ENCODE measurements at regions not wholly inside any gene's neighbourhood (a gene's known extent, or its start where the extent isn't known, plus 50 kb on each side); places are given as distances from the start of the nearest gene placed in this dataset.

DNA sequence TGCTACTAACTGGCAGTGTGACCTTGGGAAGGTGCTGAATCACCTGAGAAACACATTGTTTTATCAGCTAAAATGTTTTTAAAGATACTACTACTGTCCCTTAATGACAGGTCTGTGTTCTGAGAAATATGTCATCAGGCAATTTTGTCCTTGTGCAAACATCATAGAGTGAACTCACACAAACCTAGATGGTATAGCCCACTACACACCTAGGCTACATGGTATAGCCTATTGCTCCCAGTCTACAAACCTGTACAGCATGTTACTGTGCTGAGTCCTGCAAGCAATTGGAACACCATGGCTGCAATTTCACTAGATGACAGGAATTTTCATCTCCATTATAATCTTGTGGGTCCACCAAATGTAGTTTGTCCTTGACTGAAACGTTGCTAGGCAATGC is 101.3 kb upstream of the GUCY1A1 start:
- CTCF ChIA-PET, result no interaction called here
- ATAC-seq, result no peak
- Histone ChIP-seq H3K27ac (no peak overlapping the region), H3K9me3 (no peaks in the 10 kb centered on the region), H3K4me2 (no peak overlapping the region), H3K4me3 (no peak overlapping the region), H3K4me1 (no peaks in the 10 kb centered on the region)
- WGBS (ENCODE audit: missing lambda C conversion rate), result 4% methylated on average over 1 of the region's 1 CpG
- DNase-seq (ENCODE audit: low read depth in 1 of 2, low spot score in 1 of 2), result no peak
- POLR2A ChIA-PET, result no interaction called here
- no peak for TF ChIP-seq PHF8 (IDR thresholded peaks at IDR 0.05; ENCODE audit: borderline replicate concordance, low read depth)
- TF ChIP-seq, protein P1, sequence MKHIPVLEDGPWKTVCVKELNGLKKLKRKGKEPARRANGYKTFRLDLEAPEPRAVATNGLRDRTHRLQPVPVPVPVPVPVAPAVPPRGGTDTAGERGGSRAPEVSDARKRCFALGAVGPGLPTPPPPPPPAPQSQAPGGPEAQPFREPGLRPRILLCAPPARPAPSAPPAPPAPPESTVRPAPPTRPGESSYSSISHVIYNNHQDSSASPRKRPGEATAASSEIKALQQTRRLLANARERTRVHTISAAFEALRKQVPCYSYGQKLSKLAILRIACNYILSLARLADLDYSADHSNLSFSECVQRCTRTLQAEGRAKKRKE (CRISPR knock-in tag; IDR thresholded peaks at IDR 0.05; ENCODE audit: low read depth), result no peak
- TF ChIP-seq MYC (IDR thresholded peaks at IDR 0.05; ENCODE audit: borderline replicate concordance, low read length), result no peak
- TF ChIP-seq SREBF2 (IDR thresholded peaks at IDR 0.05), result no peak
- no peak for TF ChIP-seq RAD21 (conservative IDR thresholded peaks at IDR 0.05 in 1 of 2, IDR thresholded peaks at IDR 0.05 in 1 of 2)
- no peak for TF ChIP-seq JUNB (IDR thresholded peaks at IDR 0.05)
- TF ChIP-seq, protein P2, sequence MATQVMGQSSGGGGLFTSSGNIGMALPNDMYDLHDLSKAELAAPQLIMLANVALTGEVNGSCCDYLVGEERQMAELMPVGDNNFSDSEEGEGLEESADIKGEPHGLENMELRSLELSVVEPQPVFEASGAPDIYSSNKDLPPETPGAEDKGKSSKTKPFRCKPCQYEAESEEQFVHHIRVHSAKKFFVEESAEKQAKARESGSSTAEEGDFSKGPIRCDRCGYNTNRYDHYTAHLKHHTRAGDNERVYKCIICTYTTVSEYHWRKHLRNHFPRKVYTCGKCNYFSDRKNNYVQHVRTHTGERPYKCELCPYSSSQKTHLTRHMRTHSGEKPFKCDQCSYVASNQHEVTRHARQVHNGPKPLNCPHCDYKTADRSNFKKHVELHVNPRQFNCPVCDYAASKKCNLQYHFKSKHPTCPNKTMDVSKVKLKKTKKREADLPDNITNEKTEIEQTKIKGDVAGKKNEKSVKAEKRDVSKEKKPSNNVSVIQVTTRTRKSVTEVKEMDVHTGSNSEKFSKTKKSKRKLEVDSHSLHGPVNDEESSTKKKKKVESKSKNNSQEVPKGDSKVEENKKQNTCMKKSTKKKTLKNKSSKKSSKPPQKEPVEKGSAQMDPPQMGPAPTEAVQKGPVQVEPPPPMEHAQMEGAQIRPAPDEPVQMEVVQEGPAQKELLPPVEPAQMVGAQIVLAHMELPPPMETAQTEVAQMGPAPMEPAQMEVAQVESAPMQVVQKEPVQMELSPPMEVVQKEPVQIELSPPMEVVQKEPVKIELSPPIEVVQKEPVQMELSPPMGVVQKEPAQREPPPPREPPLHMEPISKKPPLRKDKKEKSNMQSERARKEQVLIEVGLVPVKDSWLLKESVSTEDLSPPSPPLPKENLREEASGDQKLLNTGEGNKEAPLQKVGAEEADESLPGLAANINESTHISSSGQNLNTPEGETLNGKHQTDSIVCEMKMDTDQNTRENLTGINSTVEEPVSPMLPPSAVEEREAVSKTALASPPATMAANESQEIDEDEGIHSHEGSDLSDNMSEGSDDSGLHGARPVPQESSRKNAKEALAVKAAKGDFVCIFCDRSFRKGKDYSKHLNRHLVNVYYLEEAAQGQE (IDR thresholded peaks at IDR 0.05), result no peak
- TF ChIP-seq MAFK (IDR thresholded peaks at IDR 0.05; ENCODE audit: partially characterized antibody), result no peak
- TF ChIP-seq CHD2 (IDR thresholded peaks at IDR 0.05; ENCODE audit: low read length, partially characterized antibody), result no peak
- TF ChIP-seq POLR2AphosphoS2 (conservative IDR thresholded peaks at IDR 0.05; ENCODE audit: low read length), result no peak
- TF ChIP-seq EHMT2 (IDR thresholded peaks at IDR 0.05; ENCODE audit: low read depth), result no peak
- TF ChIP-seq, protein P3, sequence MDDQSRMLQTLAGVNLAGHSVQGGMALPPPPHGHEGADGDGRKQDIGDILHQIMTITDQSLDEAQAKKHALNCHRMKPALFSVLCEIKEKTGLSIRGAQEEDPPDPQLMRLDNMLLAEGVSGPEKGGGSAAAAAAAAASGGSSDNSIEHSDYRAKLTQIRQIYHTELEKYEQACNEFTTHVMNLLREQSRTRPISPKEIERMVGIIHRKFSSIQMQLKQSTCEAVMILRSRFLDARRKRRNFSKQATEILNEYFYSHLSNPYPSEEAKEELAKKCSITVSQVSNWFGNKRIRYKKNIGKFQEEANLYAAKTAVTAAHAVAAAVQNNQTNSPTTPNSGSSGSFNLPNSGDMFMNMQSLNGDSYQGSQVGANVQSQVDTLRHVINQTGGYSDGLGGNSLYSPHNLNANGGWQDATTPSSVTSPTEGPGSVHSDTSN (IDR thresholded peaks at IDR 0.05), result no peak
- no peak for TF ChIP-seq CBX8 (IDR thresholded peaks at IDR 0.05)
- TF ChIP-seq MAZ (IDR thresholded peaks at IDR 0.05; ENCODE audit: borderline replicate concordance, low read depth, low read length), result no peak
- no peak for TF ChIP-seq NFE2L2 (conservative IDR thresholded peaks at IDR 0.05; ENCODE audit: low read length)
- TF ChIP-seq, protein P4, sequence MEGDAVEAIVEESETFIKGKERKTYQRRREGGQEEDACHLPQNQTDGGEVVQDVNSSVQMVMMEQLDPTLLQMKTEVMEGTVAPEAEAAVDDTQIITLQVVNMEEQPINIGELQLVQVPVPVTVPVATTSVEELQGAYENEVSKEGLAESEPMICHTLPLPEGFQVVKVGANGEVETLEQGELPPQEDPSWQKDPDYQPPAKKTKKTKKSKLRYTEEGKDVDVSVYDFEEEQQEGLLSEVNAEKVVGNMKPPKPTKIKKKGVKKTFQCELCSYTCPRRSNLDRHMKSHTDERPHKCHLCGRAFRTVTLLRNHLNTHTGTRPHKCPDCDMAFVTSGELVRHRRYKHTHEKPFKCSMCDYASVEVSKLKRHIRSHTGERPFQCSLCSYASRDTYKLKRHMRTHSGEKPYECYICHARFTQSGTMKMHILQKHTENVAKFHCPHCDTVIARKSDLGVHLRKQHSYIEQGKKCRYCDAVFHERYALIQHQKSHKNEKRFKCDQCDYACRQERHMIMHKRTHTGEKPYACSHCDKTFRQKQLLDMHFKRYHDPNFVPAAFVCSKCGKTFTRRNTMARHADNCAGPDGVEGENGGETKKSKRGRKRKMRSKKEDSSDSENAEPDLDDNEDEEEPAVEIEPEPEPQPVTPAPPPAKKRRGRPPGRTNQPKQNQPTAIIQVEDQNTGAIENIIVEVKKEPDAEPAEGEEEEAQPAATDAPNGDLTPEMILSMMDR (IDR thresholded peaks at IDR 0.05), result no peak
- TF ChIP-seq, protein P5, sequence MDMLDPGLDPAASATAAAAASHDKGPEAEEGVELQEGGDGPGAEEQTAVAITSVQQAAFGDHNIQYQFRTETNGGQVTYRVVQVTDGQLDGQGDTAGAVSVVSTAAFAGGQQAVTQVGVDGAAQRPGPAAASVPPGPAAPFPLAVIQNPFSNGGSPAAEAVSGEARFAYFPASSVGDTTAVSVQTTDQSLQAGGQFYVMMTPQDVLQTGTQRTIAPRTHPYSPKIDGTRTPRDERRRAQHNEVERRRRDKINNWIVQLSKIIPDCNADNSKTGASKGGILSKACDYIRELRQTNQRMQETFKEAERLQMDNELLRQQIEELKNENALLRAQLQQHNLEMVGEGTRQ (IDR thresholded peaks at IDR 0.05), result no peak
- FAIRE-seq, result no peak

DNA sequence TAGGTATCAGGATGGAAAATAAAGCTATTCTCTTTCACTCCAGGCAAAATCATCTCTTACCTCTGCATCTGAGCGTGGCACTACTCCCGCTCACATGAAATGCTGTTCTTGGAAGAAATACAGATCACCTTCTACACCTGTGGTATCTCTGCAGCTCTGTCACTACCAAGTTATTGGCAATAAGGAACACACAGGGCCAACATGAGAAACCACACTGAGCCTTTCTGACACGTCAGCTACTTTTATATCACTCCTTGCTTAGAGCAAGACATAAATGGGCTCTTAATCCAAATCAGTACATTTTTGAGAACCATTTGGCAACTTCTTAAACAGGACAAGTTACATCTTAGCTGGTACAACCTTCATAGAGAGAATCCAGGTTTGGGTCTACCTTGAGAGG is 101.8 kb upstream of the GUCY1A1 start:
- H3K4me1 ChIP-seq, result no peaks in the 10 kb centered on the region
- H3K9me3 ChIP-seq, result no peaks in the 10 kb centered on the region
- WGBS (ENCODE audit: missing lambda C conversion rate), result 38% methylated on average over 3 of the region's 3 CpGs
- ChIA-PET POLR2A (no interaction called here), CTCF (no interaction called here)
- TF ChIP-seq MAZ (IDR thresholded peaks at IDR 0.05; ENCODE audit: borderline replicate concordance, low read depth, low read length) (no peak), TP53 (CRISPR knock-in tag; IDR thresholded peaks at IDR 0.05) (no peak), ZFP36 (IDR thresholded peaks at IDR 0.05; ENCODE audit: borderline replicate concordance, partially characterized antibody) (no peak)
- FAIRE-seq, result no peak
- no peak overlapping the region for H3K4me2 ChIP-seq
- H3K4me3 ChIP-seq, result no peak overlapping the region
- no peak for ATAC-seq
- no peak for DNase-seq (ENCODE audit: low read depth in 1 of 2, low spot score in 1 of 2)
- H3K27ac ChIP-seq, result no peak overlapping the region

Data from A549 (cell line).